WTC11 (cell line): ENCODE measurements at regions not wholly inside any gene's neighbourhood (a gene's known extent, or its start where the extent isn't known, plus 50 kb on each side); places are given as distances from the start of the nearest gene placed in this dataset.
A peak's percentile ranks its signal among the peaks of the same experiment; 100 is the strongest.

Experiments
- ATAC-seq: fragments of 200-7000 bp; cut with Tn5 transposase; 2 replicates; pipeline ENCODE4 v1.10.0; 2021; ENCODE audit warnings: mild to moderate bottlenecking, moderate library complexity
- CTCF ChIA-PET: fragments of 300-600 bp; sonication (Branson Sonifier 250); formaldehyde crosslinking; loops from one replicate; lab custom pipeline; 2021; ENCODE audit warnings: antibody characterized with exemption; lab: Charles Lee
- POLR2A ChIA-PET: fragments of 350-600 bp; sonication (Branson Sonifier 250); formaldehyde crosslinking; loops from one replicate; lab custom pipeline; 2021; ENCODE audit warnings: antibody characterized with exemption; lab: Charles Lee
- DNase-seq: peaks from one replicate; pipeline ENCODE4 v3.0.0; 2021; ENCODE audit warnings: low spot score
- H3K27ac Mint-ChIP-seq: 2 replicates; pipeline ENCODE4 v1.8.0; 2021; ENCODE audit warnings: mixed read lengths
- H3K27me3 Mint-ChIP-seq: 2 replicates; pipeline ENCODE4 v1.8.0; 2021; ENCODE audit warnings: low read depth, mild to moderate bottlenecking, moderate library complexity, mixed read lengths
- H3K36me3 Mint-ChIP-seq: 2 replicates; pipeline ENCODE4 v1.8.0; 2021; ENCODE audit warnings: mixed read lengths
- H3K4me1 Mint-ChIP-seq: 2 replicates; pipeline ENCODE4 v1.8.0; 2022; ENCODE audit warnings: mixed read lengths
- H3K4me3 Mint-ChIP-seq: 2 replicates; pipeline ENCODE4 v1.8.0; 2021; ENCODE audit warnings: mild to moderate bottlenecking, moderate library complexity, mixed read lengths
- H3K9me3 Mint-ChIP-seq: 2 replicates; pipeline ENCODE4 v1.8.0; 2021; ENCODE audit warnings: mixed read lengths
- AFF4 ChIP-seq: sonication (generic); formaldehyde crosslinking; IDR thresholded peaks from 2 replicates; pipeline ENCODE4 v1.8.1; 2023; ENCODE audit warnings: mild to moderate bottlenecking, missing genetic modification reagents, borderline replicate concordance
- ATF2 ChIP-seq: sonication (generic); formaldehyde crosslinking; IDR thresholded peaks from 2 replicates; pipeline ENCODE4 v1.8.1; 2022; ENCODE audit warnings: low read depth, missing genetic modification reagents, borderline replicate concordance
- ATF6 ChIP-seq: sonication (generic); formaldehyde crosslinking; IDR thresholded peaks from 2 replicates; pipeline ENCODE4 v1.8.1; 2023; ENCODE audit warnings: mild to moderate bottlenecking, missing genetic modification reagents
- CBFB ChIP-seq: sonication (generic); formaldehyde crosslinking; IDR thresholded peaks from 2 replicates; pipeline ENCODE4 v1.8.1; 2022; ENCODE audit warnings: mild to moderate bottlenecking, low read depth, missing genetic modification reagents
- E2F5 ChIP-seq: sonication (generic); formaldehyde crosslinking; IDR thresholded peaks from 2 replicates; pipeline ENCODE4 v1.8.1; 2022; ENCODE audit warnings: mild to moderate bottlenecking, moderate library complexity, missing genetic modification reagents
- ELF4 ChIP-seq: sonication (generic); formaldehyde crosslinking; IDR thresholded peaks from 2 replicates; pipeline ENCODE4 v1.8.1; 2022; ENCODE audit warnings: low read depth, mild to moderate bottlenecking, moderate library complexity, missing genetic modification reagents
- FOXJ3 ChIP-seq: sonication (generic); formaldehyde crosslinking; IDR thresholded peaks from 2 replicates; pipeline ENCODE4 v1.9.0; 2021; ENCODE audit warnings: missing genetic modification reagents, mild to moderate bottlenecking, borderline replicate concordance
- JAZF1 ChIP-seq: fragments of 250-450 bp; sonication (Bioruptor Pico); IDR thresholded peaks from 2 replicates; pipeline ENCODE4 v1.9.0; 2021; ENCODE audit warnings: moderate library complexity, mild to moderate bottlenecking, inconsistent platforms
- MLX ChIP-seq: sonication (generic); formaldehyde crosslinking; IDR thresholded peaks from 2 replicates; pipeline ENCODE4 v1.8.1; 2023; ENCODE audit warnings: mild to moderate bottlenecking, missing genetic modification reagents, moderate library complexity
- MXD4 ChIP-seq: fragments of 250-450 bp; sonication (Bioruptor Pico); IDR thresholded peaks from 2 replicates; pipeline ENCODE4 v1.8.0; 2021; ENCODE audit warnings: mild to moderate bottlenecking, moderate library complexity, borderline replicate concordance
- NR3C1 ChIP-seq: sonication (generic); formaldehyde crosslinking; conservative IDR thresholded peaks from 2 replicates; pipeline ENCODE4 v1.8.1; 2023; ENCODE audit warnings: low read depth, mild to moderate bottlenecking, missing genetic modification reagents
- PRDM15 ChIP-seq: sonication (generic); formaldehyde crosslinking; IDR thresholded peaks from 2 replicates; pipeline ENCODE4 v1.8.0; 2022; ENCODE audit warnings: missing genetic modification reagents
- RELA ChIP-seq: sonication (generic); formaldehyde crosslinking; IDR thresholded peaks from 2 replicates; pipeline ENCODE4 v1.8.1; 2022; ENCODE audit warnings: missing genetic modification reagents, mild to moderate bottlenecking, borderline replicate concordance
- RORB ChIP-seq: fragments of 250-450 bp; sonication (Bioruptor Pico); IDR thresholded peaks from 2 replicates; pipeline ENCODE4 v1.9.0; 2021; ENCODE audit warnings: mild to moderate bottlenecking
- SOX15 ChIP-seq: fragments of 250-450 bp; sonication (Bioruptor Pico); IDR thresholded peaks from 2 replicates; pipeline ENCODE4 v1.9.0; 2021; ENCODE audit warnings: mild to moderate bottlenecking
- TEAD4 ChIP-seq: sonication (generic); formaldehyde crosslinking; IDR thresholded peaks from 2 replicates; pipeline ENCODE4 v1.8.0; 2022; ENCODE audit warnings: mild to moderate bottlenecking, missing genetic modification reagents
- ZNF263 ChIP-seq: sonication (generic); formaldehyde crosslinking; IDR thresholded peaks from 2 replicates; pipeline ENCODE4 v1.8.1; 2022; ENCODE audit warnings: low read depth, mild to moderate bottlenecking, moderate library complexity, missing genetic modification reagents
- ZNF317 ChIP-seq: sonication (generic); formaldehyde crosslinking; IDR thresholded peaks from 2 replicates; pipeline ENCODE4 v1.8.1; 2023; ENCODE audit warnings: low read depth, mild to moderate bottlenecking, moderate library complexity, missing genetic modification reagents, borderline replicate concordance
- ZNF512 ChIP-seq: sonication (generic); formaldehyde crosslinking; IDR thresholded peaks from 2 replicates; pipeline ENCODE4 v1.8.1; 2022; ENCODE audit warnings: missing genetic modification reagents, borderline replicate concordance
- ZNF671 ChIP-seq: fragments of 250-450 bp; sonication (Bioruptor Pico); IDR thresholded peaks from 2 replicates; pipeline ENCODE4 v1.8.0; 2021; ENCODE audit warnings: mild to moderate bottlenecking

- peaks cover 12% of the 10 kb centered on the region for H3K9me3 Mint-ChIP-seq
- POLR2A ChIA-PET: no interaction called here
- peaks cover 9% of the 10 kb centered on the region for H3K27me3 Mint-ChIP-seq
- H3K27ac Mint-ChIP-seq: no peak overlapping the region
- TF ChIP-seq CBFB (CRISPR knock-in tag) (no peak), AFF4 (CRISPR knock-in tag) (no peak), JAZF1 (CRISPR knock-in tag) (no peak), RORB (CRISPR knock-in tag) (no peak), ELF4 (CRISPR knock-in tag) (no peak), ZNF263 (CRISPR knock-in tag) (no peak), FOXJ3 (no peak), ZNF671 (CRISPR knock-in tag) (no peak), ZNF317 (no peak), ATF6 (CRISPR knock-in tag) (no peak), SOX15 (no peak), MLX (CRISPR knock-in tag) (no peak), MXD4 (no peak), TEAD4 (CRISPR knock-in tag) (no peak)
- TF ChIP-seq, all 79 proteins: peak for 0
- CTCF ChIA-PET: no interaction called here
- H3K4me1 Mint-ChIP-seq: peaks cover 3% of the 10 kb centered on the region
- ATAC-seq: no peak
- DNase-seq: no peak
- no peak overlapping the region for H3K4me3 Mint-ChIP-seq
- H3K36me3 Mint-ChIP-seq: no peaks in the 10 kb centered on the region; the same call in 1 of the 2 replicates
These were observed 51.0 kb upstream of the PMEPA1 start for GRCh38 chr20:57760698-57761412.

- H3K27ac Mint-ChIP-seq: no peak overlapping the region
- TF ChIP-seq CBFB (CRISPR knock-in tag) (no peak), ZNF512 (no peak), E2F5 (CRISPR knock-in tag) (no peak), NR3C1 (no peak), ATF2 (CRISPR knock-in tag) (no peak), RELA (CRISPR knock-in tag) (no peak), PRDM15 (CRISPR knock-in tag) (no peak)
These were observed 49.9 kb upstream of the PMEPA1 start for GRCh38 chr20:57759724-57760123.

More at GRCh38 chr20:57759724-57760123, 49.9 kb upstream of the PMEPA1 start:
- Mint-ChIP-seq H3K27me3 (peaks cover 9% of the 10 kb centered on the region), H3K36me3 (no peaks in the 10 kb centered on the region; the same call in 1 of the 2 replicates), H3K4me1 (peaks cover 3% of the 10 kb centered on the region), H3K9me3 (peaks cover 12% of the 10 kb centered on the region), H3K4me3 (no peak overlapping the region)
- CTCF ChIA-PET: interaction anchor here (0.6 to 0.7 kb wide), 2 partner anchors 10 to 399 kb away, joined by 3 read pairs; no protein-coding TSS in a partner anchor
- no peak for DNase-seq
- ATAC-seq: peak; percentile 62
- POLR2A ChIA-PET: no interaction called here
